ENCODE measurements at regions not wholly inside any gene's neighbourhood (a gene's known extent, or its start where the extent isn't known, plus 50 kb on each side); places are given as distances from the start of the nearest gene placed in this dataset.

DNA sequence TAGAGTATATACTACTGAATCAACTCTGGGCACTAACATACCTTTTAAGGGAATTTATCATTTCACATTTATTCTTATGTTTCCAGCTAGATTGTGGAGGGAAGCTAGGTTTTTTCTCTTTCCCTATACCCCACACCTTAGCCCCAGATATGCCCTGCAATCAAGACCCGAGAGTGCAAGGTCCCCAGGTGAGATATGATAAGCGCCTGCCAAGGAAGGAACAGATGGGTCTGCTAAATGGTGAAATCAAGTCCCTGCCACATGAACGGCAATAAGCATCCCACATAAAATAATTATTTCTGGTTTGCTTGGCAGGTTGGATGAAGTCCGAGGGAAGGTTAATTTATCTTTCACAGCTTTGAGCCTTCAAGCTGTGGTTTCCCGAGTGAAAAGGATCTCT is 195.5 kb downstream of the TOX3 start:
- no peak for FAIRE-seq
- Histone ChIP-seq H3K27me3 (ENCODE audit: control insufficient read depth in 1 of 2, insufficient read depth in 2 of 2, low read length in 2 of 2) (no peaks in the 10 kb centered on the region), H2AFZ (ENCODE audit: low read length) (no peak overlapping the region), H3K9ac (ENCODE audit: insufficient read depth, low read depth, low read length) (no peak overlapping the region), H3K4me2 (ENCODE audit: low read depth, low read length) (no peak overlapping the region), H4K20me1 (ENCODE audit: insufficient read depth, low read length) (no peaks in the 10 kb centered on the region), H3K4me3 (replicated peaks in 1 of 3; ENCODE audit: insufficient read depth in 1 of 3, low read depth in 2 of 3, low read length in 3 of 3) (no peak overlapping the region), H3K36me3 (replicated peaks in 1 of 2; ENCODE audit: control insufficient read depth in 1 of 2, insufficient read depth in 2 of 2, low read length in 2 of 2) (no peaks in the 10 kb centered on the region), H3K79me2 (ENCODE audit: insufficient read depth, low read length) (no peaks in the 10 kb centered on the region), H3K4me1 (ENCODE audit: insufficient read depth, low read length) (peaks cover 9% of the 10 kb centered on the region), H3K27ac (ENCODE audit: extremely low read length, insufficient read depth, low read length) (no peak overlapping the region), H3K9me3 (ENCODE audit: low read length) (no peaks in the 10 kb centered on the region)
- TF ChIP-seq ATAD3A (CRISPR knock-in tag; IDR thresholded peaks at IDR 0.05): no peak
- TF ChIP-seq TFAP4 (IDR thresholded peaks at IDR 0.05; ENCODE audit: borderline replicate concordance, low read depth): no peak
- no peak for TF ChIP-seq EEA1 (CRISPR knock-in tag; IDR thresholded peaks at IDR 0.05; ENCODE audit: borderline replicate concordance)
- no peak for TF ChIP-seq TEAD2 (CRISPR knock-in tag; IDR thresholded peaks at IDR 0.05)
- TF ChIP-seq CC2D1A (CRISPR knock-in tag; IDR thresholded peaks at IDR 0.05): no peak
- TF ChIP-seq TCF12 (IDR thresholded peaks at IDR 0.05): no peak
- no peak for TF ChIP-seq TCF12 (CRISPR knock-in tag; IDR thresholded peaks at IDR 0.05)
- TF ChIP-seq ZNF235 (CRISPR knock-in tag; IDR thresholded peaks at IDR 0.05; ENCODE audit: borderline replicate concordance): no peak
- TF ChIP-seq FOXK2 (IDR thresholded peaks at IDR 0.05): no peak
- TF ChIP-seq, protein P1, sequence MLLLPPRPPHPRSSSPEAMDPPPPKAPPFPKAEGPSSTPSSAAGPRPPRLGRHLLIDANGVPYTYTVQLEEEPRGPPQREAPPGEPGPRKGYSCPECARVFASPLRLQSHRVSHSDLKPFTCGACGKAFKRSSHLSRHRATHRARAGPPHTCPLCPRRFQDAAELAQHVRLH (CRISPR knock-in tag; IDR thresholded peaks at IDR 0.05; ENCODE audit: borderline replicate concordance, low read depth): no peak
- no peak for TF ChIP-seq ZFP82 (CRISPR knock-in tag; IDR thresholded peaks at IDR 0.05; ENCODE audit: borderline replicate concordance)
- TF ChIP-seq MAZ (IDR thresholded peaks at IDR 0.05; ENCODE audit: borderline replicate concordance, low read depth, low read length): no peak
- no peak for TF ChIP-seq MAZ (CRISPR knock-in tag; IDR thresholded peaks at IDR 0.05; ENCODE audit: low read depth)
- TF ChIP-seq USF2 (IDR thresholded peaks at IDR 0.05; ENCODE audit: low read depth, low read length): no peak
- TF ChIP-seq USF2 (CRISPR knock-in tag; IDR thresholded peaks at IDR 0.05; ENCODE audit: borderline replicate concordance): no peak
- no peak for TF ChIP-seq ZMYM2 (CRISPR knock-in tag; IDR thresholded peaks at IDR 0.05)
- ChIA-PET CTCF (ENCODE audit: low intra/inter-chr PET ratio, low total read pairs) (no interaction called here), POLR2A (interaction anchor here (1.1 kb wide), 1 partner anchor 32 kb away, joined by 3 read pairs; no protein-coding TSS in a partner anchor)
- WGBS (ENCODE audit: low lambda C conversion rate): 50% methylated on average over 5 of the region's 5 CpGs
- intact Hi-C loops (cut with micrococcal nuclease; ENCODE audit: unreplicated experiment) (no loop called here), in situ Hi-C loops (cut with HindIII; ENCODE audit: extremely low pct_ligation_motif_present, low pct_unique_long_range_greater_than_20kb) (no loop called here)
- ATAC-seq: no peak
- no TSS peak for BruUV-seq (replicated peaks)
- DNase-seq (ENCODE audit: low spot score): no peak
